GM23248 (cell line): ENCODE measurements at regions not wholly inside any gene's neighbourhood (a gene's known extent, or its start where the extent isn't known, plus 50 kb on each side); places are given as distances from the start of the nearest gene placed in this dataset.

Experiments
- EZH2 ChIP-seq: fragments of 200-600 bp; sonication (generic); IDR thresholded peaks from 2 replicates; pipeline ENCODE4 v1.6.1; 2018; ENCODE audit warnings: antibody characterized with exemption, mild to moderate bottlenecking; ENCODE audit not compliant: insufficient read depth, poor library complexity, severe bottlenecking
- EZH2phosphoT487 ChIP-seq: fragments of 200-600 bp; sonication (generic); IDR thresholded peaks from 2 replicates; pipeline ENCODE4 v1.6.1; 2018; ENCODE audit warnings: antibody characterized with exemption, moderate library complexity, mild to moderate bottlenecking, low read depth; ENCODE audit not compliant: insufficient read depth

GRCh38 chr10:131840788-131841118 lies 60.1 kb upstream of the PPP2R2D start:
- TF ChIP-seq EZH2 (no peak), EZH2phosphoT487 (no peak)
